ENCODE measurements at regions not wholly inside any gene's neighbourhood (a gene's known extent, or its start where the extent isn't known, plus 50 kb on each side); places are given as distances from the start of the nearest gene placed in this dataset.
"Not testable (repeated sequence)": the region's sequence is repeated elsewhere in the genome, so short reads cannot be mapped to it uniquely, and the experiment has no call there.

DNA sequence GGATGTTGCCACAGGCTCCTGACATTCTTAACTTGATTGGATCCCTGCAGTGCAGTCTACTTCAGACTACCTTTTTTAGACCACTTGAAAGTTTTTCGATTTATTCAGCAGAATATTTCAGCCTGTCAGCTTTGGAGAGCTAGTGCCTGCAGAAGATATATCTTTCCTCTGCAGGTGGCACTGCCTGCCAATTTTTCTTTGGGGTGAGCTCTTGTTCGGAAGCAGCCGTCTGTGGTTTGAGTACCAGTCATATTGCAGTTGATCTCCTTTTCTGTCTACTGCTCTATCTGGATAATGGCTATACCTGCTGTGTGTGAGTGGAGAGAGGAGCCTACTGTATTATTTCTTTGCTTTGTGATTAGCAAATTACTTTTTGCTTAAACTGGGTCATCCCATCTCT is 1486.9 kb downstream of the KHDRBS2 start:
- not testable (repeated sequence) for H2BK5ac ChIP-seq (ENCODE audit: low read depth, low read length, poor library complexity); H2AK5ac ChIP-seq (ENCODE audit: low read length); H2AFZ ChIP-seq (ENCODE audit: insufficient read depth, low read length, poor library complexity); H3K4ac ChIP-seq (ENCODE audit: low read depth, low read length); DNase-seq; H3K79me1 ChIP-seq (ENCODE audit: low read length); H3K14ac ChIP-seq (ENCODE audit: low read length); H3K36me3 ChIP-seq (ENCODE audit: control insufficient read depth in 1 of 2, insufficient read depth in 2 of 2, low read length in 2 of 2); H3K4me2 ChIP-seq (ENCODE audit: low read length); H2BK120ac ChIP-seq (ENCODE audit: insufficient read depth, low read length, poor library complexity); H3K23ac ChIP-seq (ENCODE audit: low read length); H3K4me1 ChIP-seq (ENCODE audit: control insufficient read depth in 1 of 2, insufficient read depth in 2 of 2, low read length in 2 of 2); H3K79me2 ChIP-seq (ENCODE audit: control insufficient read depth, insufficient read depth, low read length, poor library complexity); H2BK12ac ChIP-seq (ENCODE audit: low read length); H4K8ac ChIP-seq (ENCODE audit: low read depth, low read length); H3K9ac ChIP-seq (ENCODE audit: low read length); H3K27ac ChIP-seq (ENCODE audit: low read depth, low read length); H4K12ac ChIP-seq (ENCODE audit: low read depth, low read length); H3K9me3 ChIP-seq (ENCODE audit: insufficient read depth, low read depth, low read length); H3K18ac ChIP-seq (ENCODE audit: low read length); H3K27me3 ChIP-seq (ENCODE audit: insufficient read depth, low read length); H3K4me3 ChIP-seq (ENCODE audit: low read depth, low read length); H4K91ac ChIP-seq (ENCODE audit: low read depth, low read length)
- no CpG with 5 or more reads among the region's 3 CpGs for WGBS (ENCODE audit: extremely low coverage, insufficient coverage, insufficient read length)

DNA sequence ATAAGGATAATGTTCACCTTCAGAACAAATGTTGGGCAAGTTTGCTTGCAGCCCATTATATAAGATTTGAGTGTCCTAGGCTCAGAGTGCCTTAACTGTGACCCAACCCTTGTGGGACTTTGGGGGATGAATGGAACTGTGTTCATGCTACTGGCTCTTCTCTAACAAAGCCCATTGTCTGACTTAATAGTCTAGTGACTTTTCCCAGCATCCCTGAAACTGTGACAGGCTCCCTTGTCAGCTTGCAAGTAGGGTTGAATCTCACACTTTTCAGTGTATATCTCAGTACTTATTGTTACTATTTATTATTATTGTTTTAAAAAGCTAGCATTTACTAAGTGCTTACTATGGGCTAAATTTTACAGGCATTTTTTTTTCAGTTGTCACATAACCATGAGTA is 1488.2 kb downstream of the KHDRBS2 start:
- not testable (repeated sequence) for H3K9me3 ChIP-seq (ENCODE audit: insufficient read depth, low read depth, low read length); H3K4ac ChIP-seq (ENCODE audit: low read depth, low read length); H3K27me3 ChIP-seq (ENCODE audit: insufficient read depth, low read length); H2BK120ac ChIP-seq (ENCODE audit: insufficient read depth, low read length, poor library complexity); H4K91ac ChIP-seq (ENCODE audit: low read depth, low read length); H3K4me1 ChIP-seq (ENCODE audit: control insufficient read depth in 1 of 2, insufficient read depth in 2 of 2, low read length in 2 of 2); H3K23ac ChIP-seq (ENCODE audit: low read length); H2BK12ac ChIP-seq (ENCODE audit: low read length); H3K36me3 ChIP-seq (ENCODE audit: control insufficient read depth in 1 of 2, insufficient read depth in 2 of 2, low read length in 2 of 2); H2AFZ ChIP-seq (ENCODE audit: insufficient read depth, low read length, poor library complexity); H3K14ac ChIP-seq (ENCODE audit: low read length); H3K9ac ChIP-seq (ENCODE audit: low read length); H3K4me3 ChIP-seq (ENCODE audit: low read depth, low read length); H3K18ac ChIP-seq (ENCODE audit: low read length); H3K79me2 ChIP-seq (ENCODE audit: control insufficient read depth, insufficient read depth, low read length, poor library complexity); H2BK5ac ChIP-seq (ENCODE audit: low read depth, low read length, poor library complexity); H3K4me2 ChIP-seq (ENCODE audit: low read length); H3K79me1 ChIP-seq (ENCODE audit: low read length); H3K27ac ChIP-seq (ENCODE audit: low read depth, low read length); DNase-seq; H2AK5ac ChIP-seq (ENCODE audit: low read length); H4K12ac ChIP-seq (ENCODE audit: low read depth, low read length); H4K8ac ChIP-seq (ENCODE audit: low read depth, low read length)

DNA sequence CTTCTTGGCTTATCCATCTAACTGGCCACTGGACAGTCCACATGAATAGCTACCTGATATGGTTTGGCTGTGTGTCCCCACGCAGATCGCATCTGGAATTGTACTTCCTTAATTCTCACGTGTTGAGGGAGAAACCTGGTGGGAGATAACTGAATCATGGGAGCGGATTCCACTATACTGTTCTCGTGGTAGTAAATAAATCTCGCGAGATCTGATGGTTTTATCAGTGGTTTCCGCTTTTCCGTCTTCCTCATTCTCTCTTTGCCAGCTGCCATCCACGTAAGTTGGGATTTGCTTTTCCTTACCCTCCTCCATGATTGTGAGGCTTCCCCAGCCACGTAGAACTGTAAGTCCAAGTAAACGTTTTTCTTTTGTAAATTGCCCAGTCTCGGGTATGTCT is 1496.4 kb downstream of the KHDRBS2 start:
- H4K8ac ChIP-seq (ENCODE audit: low read depth, low read length); H4K91ac ChIP-seq (ENCODE audit: low read depth, low read length); H2AFZ ChIP-seq (ENCODE audit: insufficient read depth, low read length, poor library complexity); H3K18ac ChIP-seq (ENCODE audit: low read length); H3K36me3 ChIP-seq (ENCODE audit: control insufficient read depth in 1 of 2, insufficient read depth in 2 of 2, low read length in 2 of 2); H3K9ac ChIP-seq (ENCODE audit: low read length); H3K14ac ChIP-seq (ENCODE audit: low read length); H3K79me1 ChIP-seq (ENCODE audit: low read length); H4K12ac ChIP-seq (ENCODE audit: low read depth, low read length); H3K4me2 ChIP-seq (ENCODE audit: low read length); H2BK120ac ChIP-seq (ENCODE audit: insufficient read depth, low read length, poor library complexity); H3K27me3 ChIP-seq (ENCODE audit: insufficient read depth, low read length); H3K79me2 ChIP-seq (ENCODE audit: control insufficient read depth, insufficient read depth, low read length, poor library complexity); H3K9me3 ChIP-seq (ENCODE audit: insufficient read depth, low read depth, low read length); H2BK5ac ChIP-seq (ENCODE audit: low read depth, low read length, poor library complexity); H3K27ac ChIP-seq (ENCODE audit: low read depth, low read length); H3K4me1 ChIP-seq (ENCODE audit: control insufficient read depth in 1 of 2, insufficient read depth in 2 of 2, low read length in 2 of 2); H2AK5ac ChIP-seq (ENCODE audit: low read length); H3K4ac ChIP-seq (ENCODE audit: low read depth, low read length); DNase-seq; H3K4me3 ChIP-seq (ENCODE audit: low read depth, low read length); H2BK12ac ChIP-seq (ENCODE audit: low read length); H3K23ac ChIP-seq (ENCODE audit: low read length): not testable (repeated sequence)
- WGBS (ENCODE audit: extremely low coverage, insufficient coverage, insufficient read length), result no CpG with 5 or more reads among the region's 13 CpGs

DNA sequence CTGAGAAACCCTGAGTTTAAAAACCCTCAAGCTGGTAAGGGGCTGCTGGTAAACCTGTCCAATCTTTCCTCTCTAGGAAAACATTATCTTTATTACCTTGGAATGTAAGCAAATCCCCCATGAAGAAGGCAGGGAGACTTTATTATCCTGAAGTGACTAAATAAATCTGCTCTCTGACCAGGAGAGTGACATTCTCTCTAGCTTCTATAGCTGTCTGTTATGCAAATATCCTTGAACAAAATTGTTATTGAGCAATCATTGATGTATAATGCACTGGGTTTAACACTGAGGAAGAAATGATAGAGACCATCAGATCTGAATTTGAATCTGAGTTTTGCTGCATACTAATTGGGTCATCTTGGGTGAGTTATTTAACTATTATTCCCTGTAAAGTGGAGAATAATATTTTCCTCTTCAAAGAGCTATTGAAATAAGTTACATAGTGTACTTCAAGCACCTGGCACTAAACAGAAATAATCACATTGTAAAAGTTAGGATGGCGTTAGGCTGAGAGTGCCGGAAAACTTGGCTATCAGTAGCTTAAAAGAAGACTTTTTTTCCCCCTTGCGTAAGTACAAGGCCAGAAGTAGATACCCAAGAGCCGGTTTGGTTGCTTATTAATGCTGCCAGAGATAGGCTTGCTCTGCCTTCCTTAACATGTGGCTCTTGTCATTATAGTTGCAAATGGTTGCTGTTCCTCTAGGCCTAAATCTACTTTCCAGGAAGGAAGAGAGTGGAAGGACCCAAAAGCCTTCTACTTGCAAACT is 1503.1 kb downstream of the KHDRBS2 start:
- H3K4me2 ChIP-seq (ENCODE audit: low read length); H3K14ac ChIP-seq (ENCODE audit: low read length); H4K91ac ChIP-seq (ENCODE audit: low read depth, low read length); H4K8ac ChIP-seq (ENCODE audit: low read depth, low read length); H2AFZ ChIP-seq (ENCODE audit: insufficient read depth, low read length, poor library complexity); H3K79me2 ChIP-seq (ENCODE audit: control insufficient read depth, insufficient read depth, low read length, poor library complexity); H3K23ac ChIP-seq (ENCODE audit: low read length); H2BK12ac ChIP-seq (ENCODE audit: low read length); H3K4ac ChIP-seq (ENCODE audit: low read depth, low read length); H2AK5ac ChIP-seq (ENCODE audit: low read length); H3K36me3 ChIP-seq (ENCODE audit: control insufficient read depth in 1 of 2, insufficient read depth in 2 of 2, low read length in 2 of 2); H4K12ac ChIP-seq (ENCODE audit: low read depth, low read length); H2BK5ac ChIP-seq (ENCODE audit: low read depth, low read length, poor library complexity); H3K18ac ChIP-seq (ENCODE audit: low read length); H3K27me3 ChIP-seq (ENCODE audit: insufficient read depth, low read length); H3K27ac ChIP-seq (ENCODE audit: low read depth, low read length); H3K4me1 ChIP-seq (ENCODE audit: control insufficient read depth in 1 of 2, insufficient read depth in 2 of 2, low read length in 2 of 2); H3K4me3 ChIP-seq (ENCODE audit: low read depth, low read length); H3K9ac ChIP-seq (ENCODE audit: low read length); H2BK120ac ChIP-seq (ENCODE audit: insufficient read depth, low read length, poor library complexity); H3K9me3 ChIP-seq (ENCODE audit: insufficient read depth, low read depth, low read length); DNase-seq; H3K79me1 ChIP-seq (ENCODE audit: low read length): not testable (repeated sequence)
- no CpG with 5 or more reads among the region's 4 CpGs for WGBS (ENCODE audit: extremely low coverage, insufficient coverage, insufficient read length)

All from trophoblast cell (in vitro differentiated cells and primary cell).